GM12891 (cell line): ENCODE measurements at regions not wholly inside any gene's neighbourhood (a gene's known extent, or its start where the extent isn't known, plus 50 kb on each side); places are given as distances from the start of the nearest gene placed in this dataset.

Experiments
- POLR2A ChIP-seq: IDR thresholded peaks from 2 replicates; pipeline ENCODE4 v1.6.1; 2011; ENCODE audit warnings: low read depth, low read length, control low read depth
- POLR2AphosphoS5 ChIP-seq: IDR thresholded peaks from 2 replicates; pipeline ENCODE4 v1.6.1; 2011; ENCODE audit warnings: low read depth, low read length, control low read depth

- TF ChIP-seq POLR2A (no peak), POLR2AphosphoS5 (no peak)
Observed at GRCh38 chr6:21739838-21740237, 146.3 kb downstream of the SOX4 start.
